ENCODE measurements at regions not wholly inside any gene's neighbourhood (a gene's known extent, or its start where the extent isn't known, plus 50 kb on each side); places are given as distances from the start of the nearest gene placed in this dataset.
"Not testable (repeated sequence)": the region's sequence is repeated elsewhere in the genome, so short reads cannot be mapped to it uniquely, and the experiment has no call there.

- no peak for DNase-seq (ENCODE audit: low read depth in 2 of 2)
These were observed 1721.4 kb downstream of the PCDH9 start for GRCh38 chr13:65508745-65509144.

- no peak for DNase-seq (ENCODE audit: low read depth in 2 of 2)
These were observed 1721.8 kb downstream of the PCDH9 start for GRCh38 chr13:65508338-65508737.

GRCh38 chr13:65505941-65506340, 1724.2 kb downstream of the PCDH9 start:
- no peak for DNase-seq (ENCODE audit: low read depth in 2 of 2)

- DNase-seq (ENCODE audit: low read depth in 2 of 2), result no peak
These were observed 1725.9 kb downstream of the PCDH9 start for GRCh38 chr13:65504213-65504612.

DNA sequence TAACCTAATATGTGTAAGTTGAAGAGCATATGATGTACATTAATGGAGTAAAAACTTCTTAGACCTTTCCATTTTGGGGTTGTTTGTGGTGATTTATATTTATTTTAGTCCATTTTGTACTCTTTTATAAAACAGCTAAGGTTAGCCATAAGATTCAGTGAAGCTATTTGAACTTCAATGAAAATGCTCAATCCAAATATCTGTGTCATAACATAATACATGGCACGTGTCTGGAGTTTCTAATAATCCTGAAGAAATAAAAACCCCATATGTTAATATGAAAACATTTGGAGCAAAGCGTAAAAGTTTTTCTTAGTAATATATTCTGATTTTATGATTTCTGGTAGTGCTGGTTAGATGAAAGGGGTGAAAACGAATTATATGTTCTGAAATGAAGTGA, 1729.7 kb downstream of the PCDH9 start:
- no peak for DNase-seq (ENCODE audit: low read depth in 2 of 2)

DNA sequence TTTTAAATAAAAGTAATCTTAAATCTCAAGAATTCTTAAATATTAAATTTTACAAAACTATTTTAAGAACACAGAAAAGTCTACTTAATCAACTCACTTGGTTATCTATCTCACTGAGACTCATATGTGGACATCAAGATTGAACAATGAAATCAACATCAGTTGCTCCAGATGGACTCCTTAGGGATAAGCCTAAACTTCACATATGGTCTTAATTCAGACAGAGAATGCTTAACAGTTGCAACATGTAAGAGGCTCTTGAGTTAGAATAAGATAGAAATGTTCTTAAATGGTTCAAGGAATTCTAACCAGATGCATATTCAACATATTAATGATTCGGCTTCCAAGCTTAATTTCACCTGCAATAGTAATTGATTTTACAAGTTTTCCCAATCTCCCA, 1730.9 kb downstream of the PCDH9 start:
- no peak for DNase-seq (ENCODE audit: low read depth in 2 of 2)

GRCh38 chr13:65497265-65497664, 1732.9 kb downstream of the PCDH9 start:
- DNase-seq (ENCODE audit: low read depth in 2 of 2), result no peak

- DNase-seq (ENCODE audit: low read depth in 2 of 2), result not testable (repeated sequence)
These were observed 1739.4 kb downstream of the PCDH9 start for GRCh38 chr13:65490725-65491124.

- DNase-seq (ENCODE audit: low read depth in 2 of 2), result no peak
These were observed 1741.5 kb downstream of the PCDH9 start for GRCh38 chr13:65488606-65489005.

DNA sequence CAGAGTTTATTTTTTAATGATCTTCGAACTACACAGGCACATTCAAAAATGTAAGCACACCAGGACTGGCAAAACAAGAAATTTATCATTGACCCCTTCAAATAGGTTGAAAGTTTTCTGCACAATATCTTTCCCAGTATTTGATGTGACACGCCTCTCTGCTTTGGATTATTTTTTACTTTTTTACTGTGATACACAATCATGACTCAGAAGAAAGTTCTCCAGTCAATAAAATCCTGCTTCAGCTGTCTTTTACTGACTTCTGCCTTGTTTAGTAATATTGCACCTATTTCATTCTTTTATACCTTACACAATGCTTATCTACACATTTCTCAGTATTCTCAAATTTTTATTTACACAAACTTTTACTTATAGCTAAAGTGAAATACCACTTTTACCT, 1750.4 kb downstream of the PCDH9 start:
- no peak for DNase-seq (ENCODE audit: low read depth in 2 of 2)

DNA sequence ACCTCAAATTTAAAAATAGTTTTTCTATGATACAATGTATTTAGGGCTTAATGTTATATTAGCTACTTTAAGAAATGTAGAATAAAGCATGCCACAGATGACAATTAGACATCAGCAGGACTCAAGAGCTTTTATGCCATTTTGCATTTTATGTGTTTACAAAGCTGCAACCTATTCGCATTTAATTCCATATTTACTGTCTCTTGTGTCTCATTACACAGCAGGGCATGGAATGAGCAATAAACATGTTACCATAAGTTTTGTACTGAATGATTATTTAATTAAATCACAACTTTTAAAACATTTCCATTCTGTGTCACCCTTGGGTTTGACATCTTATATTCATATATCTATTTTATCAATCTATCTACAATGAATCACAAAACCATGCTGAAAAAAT, 1756.9 kb downstream of the PCDH9 start:
- DNase-seq (ENCODE audit: low read depth in 2 of 2), result no peak

GRCh38 chr13:65472336-65472735, 1757.8 kb downstream of the PCDH9 start:
- DNase-seq (ENCODE audit: low read depth in 2 of 2), result no peak

DNA sequence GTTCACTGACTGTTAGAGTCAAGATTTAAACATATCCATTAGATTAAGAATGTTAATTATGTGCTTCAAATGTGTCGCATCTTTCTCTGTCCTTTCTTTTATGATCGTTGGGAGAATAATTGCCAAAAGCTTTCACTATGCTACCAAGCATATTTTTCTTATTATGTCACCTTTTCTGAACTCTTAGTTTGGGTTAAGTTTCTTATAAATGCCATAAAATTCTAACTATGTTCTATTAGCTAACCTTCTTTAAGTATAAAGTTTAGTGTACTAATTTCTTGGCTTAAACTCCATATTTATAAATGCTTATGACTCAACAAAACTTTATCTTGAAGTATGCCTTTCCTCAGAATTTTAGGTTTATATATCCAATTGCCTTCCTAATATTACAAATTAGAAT, 1759.4 kb downstream of the PCDH9 start:
- no peak for DNase-seq (ENCODE audit: low read depth in 2 of 2)

- no peak for DNase-seq (ENCODE audit: low read depth in 2 of 2)
These were observed 1761.5 kb downstream of the PCDH9 start for GRCh38 chr13:65468628-65469027.

DNA sequence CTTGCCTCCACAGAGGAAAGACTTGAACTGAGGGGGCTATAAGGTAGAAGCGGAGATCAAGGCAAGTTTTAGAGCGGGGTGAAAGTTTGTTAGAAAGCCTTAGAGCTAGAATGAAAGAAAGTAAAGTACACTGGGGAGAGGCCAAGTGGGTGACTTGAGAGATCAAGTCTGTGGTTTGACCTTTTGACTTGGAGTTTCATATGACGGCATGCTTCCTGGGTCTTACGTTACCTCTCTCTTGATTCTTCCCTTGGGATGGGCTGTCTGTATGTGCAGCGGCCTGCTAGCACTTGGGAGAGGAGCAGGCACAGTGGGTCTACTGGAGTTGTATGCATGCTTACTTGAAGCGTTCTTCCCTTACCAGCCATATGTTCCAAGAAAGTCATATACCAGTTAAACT, 1768.5 kb downstream of the PCDH9 start:
- DNase-seq (ENCODE audit: low read depth in 2 of 2), result no peak

DNA sequence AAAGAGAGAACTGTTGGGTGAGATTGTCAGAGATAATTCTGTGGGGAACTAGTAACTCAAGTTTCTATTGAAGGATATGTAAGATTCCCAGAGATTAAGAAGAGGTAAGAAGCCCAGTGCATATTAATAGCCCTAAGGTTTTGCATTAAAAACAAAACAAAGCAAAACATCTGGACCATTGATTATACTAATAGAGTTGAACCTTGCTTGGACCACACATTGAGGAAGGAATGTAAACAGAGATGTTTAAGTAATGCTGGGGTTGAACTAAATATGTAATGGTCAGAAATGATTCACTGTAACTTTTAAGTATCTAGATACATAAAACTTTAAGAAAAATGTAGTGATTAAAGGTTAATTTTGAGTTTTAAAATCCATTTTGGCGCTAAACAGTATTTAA, 1770.0 kb downstream of the PCDH9 start:
- DNase-seq (ENCODE audit: low read depth in 2 of 2), result no peak

- DNase-seq (ENCODE audit: low read depth in 2 of 2), result no peak
These were observed 1773.8 kb downstream of the PCDH9 start for GRCh38 chr13:65456150-65456912.

- no peak for DNase-seq (ENCODE audit: low read depth in 2 of 2)
These were observed 1775.7 kb downstream of the PCDH9 start for GRCh38 chr13:65454403-65454802.

- DNase-seq (ENCODE audit: low read depth in 2 of 2), result no peak
These were observed 1776.2 kb downstream of the PCDH9 start for GRCh38 chr13:65453982-65454381.

GRCh38 chr13:65445340-65445739, 1784.8 kb downstream of the PCDH9 start:
- no peak for DNase-seq (ENCODE audit: low read depth in 2 of 2)

GRCh38 chr13:65435590-65435989, 1794.5 kb downstream of the PCDH9 start:
- DNase-seq (ENCODE audit: low read depth in 2 of 2), result no peak

GRCh38 chr13:65417953-65418352, 1812.2 kb downstream of the PCDH9 start:
- no peak for DNase-seq (ENCODE audit: low read depth in 2 of 2)

DNA sequence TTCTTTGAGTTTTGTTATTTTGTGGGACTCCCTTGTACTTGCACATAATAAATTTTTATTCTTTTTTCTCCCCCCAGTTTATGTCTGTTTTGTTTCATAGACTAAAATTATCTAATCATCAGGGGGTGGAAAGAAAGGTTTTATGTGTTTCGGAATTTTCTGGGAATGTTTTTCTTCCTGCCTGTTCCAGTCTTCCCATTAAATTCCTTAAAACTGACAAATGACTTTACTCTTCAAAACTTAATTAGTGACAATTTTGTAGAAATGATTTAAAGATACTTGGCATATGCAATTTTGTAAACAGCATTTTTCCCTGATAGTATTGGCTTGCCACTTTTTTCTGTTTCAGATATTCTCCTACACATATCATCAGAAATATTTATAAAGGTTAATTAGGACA, 1813.4 kb downstream of the PCDH9 start:
- no peak for DNase-seq (ENCODE audit: low read depth in 2 of 2)

GRCh38 chr13:65414187-65414586, 1815.9 kb downstream of the PCDH9 start:
- no peak for DNase-seq (ENCODE audit: low read depth in 2 of 2)
